Mucosa of descending colon (tissue), 3 donors: ENCODE measurements at regions not wholly inside any gene's neighbourhood (a gene's known extent, or its start where the extent isn't known, plus 50 kb on each side); places are given as distances from the start of the nearest gene placed in this dataset.
"Not testable (repeated sequence)": the region's sequence is repeated elsewhere in the genome, so short reads cannot be mapped to it uniquely, and the experiment has no call there.

Source experiments
- ATAC-seq: fragments of 200-7000 bp; cut with Tn5 transposase; one replicate; pipeline ENCODE4 v1.9.1; 2020; ENCODE audit warnings: mild to moderate bottlenecking, moderate library complexity
- DNase-seq, 3 donors: peaks; one replicate each; pipeline ENCODE4 v3.0.0-alpha.2; 2020
- H3K36me3 ChIP-seq: fragments of 200-600 bp; one replicate; pipeline ENCODE4 v1.8.0; 2021; ENCODE audit warnings: low read depth, mild to moderate bottlenecking
- H3K4me1 ChIP-seq: fragments of 200-600 bp; one replicate; pipeline ENCODE4 v1.8.0; 2021; ENCODE audit warnings: low read depth, mild to moderate bottlenecking
- H3K4me3 ChIP-seq: fragments of 200-600 bp; one replicate; pipeline ENCODE4 v1.8.0; 2021; ENCODE audit warnings: mild to moderate bottlenecking
- H3K9me3 ChIP-seq: fragments of 200-600 bp; one replicate; pipeline ENCODE4 v1.8.0; 2021; ENCODE audit warnings: mild to moderate bottlenecking
- CTCF ChIP-seq: fragments of 200-600 bp; IDR thresholded peaks from one replicate; pipeline ENCODE4 v1.8.0; 2022; ENCODE audit warnings: antibody characterized with exemption, mild to moderate bottlenecking
- intact Hi-C, 2 donors: fragments of 100-400 bp; cut with DNase I in 1 of 2; cut with micrococcal nuclease in 1 of 2; formaldehyde crosslinking; loops; one replicate each; pipeline versions ENCODE4 v1.11.0 to v1.11.1; 2022; cut with DNase I, micrococcal nuclease
- donor health status: DM: no; HTN: no; CAD: no; lungs with moderate emphysema.
- donor health status: DM: no; HTN: no; CAD: no.
- donor health status: DM: no; HTN: yes; CAD: no.

DNA sequence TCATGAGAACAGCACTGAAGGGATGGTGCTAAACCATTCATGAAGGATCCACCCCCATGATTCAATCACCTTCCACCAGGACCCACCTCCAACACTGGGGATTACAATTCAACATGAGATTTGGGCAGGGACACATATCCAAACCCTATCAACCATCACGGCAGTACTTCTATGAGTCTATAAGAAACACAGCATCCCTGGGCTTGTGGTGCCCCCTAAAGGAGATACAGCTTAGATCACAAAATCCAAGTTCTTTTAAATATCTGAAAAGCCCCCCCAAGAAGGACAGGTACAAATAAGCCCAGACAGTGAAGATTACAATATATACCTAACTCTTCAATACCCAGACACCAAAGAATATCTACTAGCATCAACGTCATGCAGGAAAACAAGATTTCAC, 233.7 kb upstream of the ADRA1B start:
- H3K36me3 ChIP-seq = no peaks in the 10 kb centered on the region
- DNase-seq (no peak), ATAC-seq (no peak)
- no peaks in the 10 kb centered on the region for H3K4me1 ChIP-seq
- no peak for TF ChIP-seq CTCF
- H3K4me3 ChIP-seq = no peak overlapping the region
- intact Hi-C loops = no loop called here
- H3K9me3 ChIP-seq = peaks cover 3% of the 10 kb centered on the region

DNA sequence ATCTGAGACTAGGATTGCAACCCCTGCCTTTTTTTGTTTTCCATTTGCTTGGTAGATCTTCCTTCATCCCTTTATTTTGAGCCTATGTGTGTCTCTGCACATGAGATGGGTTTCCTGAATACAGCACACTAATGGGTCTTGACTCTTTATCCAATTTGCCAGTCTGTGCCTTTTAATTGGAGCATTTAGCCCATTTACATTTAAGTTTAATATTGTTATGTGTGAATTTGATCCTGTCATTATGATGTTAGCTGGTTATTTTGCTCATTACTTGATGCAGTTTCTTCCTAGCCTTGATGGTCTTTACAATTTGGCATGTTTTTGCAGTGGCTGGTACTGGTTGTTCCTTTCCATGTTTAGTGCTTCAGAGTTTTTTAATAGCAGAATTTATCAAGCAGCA, 228.4 kb upstream of the ADRA1B start:
- H3K4me1 ChIP-seq, H3K4me3 ChIP-seq, H3K36me3 ChIP-seq, H3K9me3 ChIP-seq, ATAC-seq, intact Hi-C loops, DNase-seq: not testable (repeated sequence)

DNA sequence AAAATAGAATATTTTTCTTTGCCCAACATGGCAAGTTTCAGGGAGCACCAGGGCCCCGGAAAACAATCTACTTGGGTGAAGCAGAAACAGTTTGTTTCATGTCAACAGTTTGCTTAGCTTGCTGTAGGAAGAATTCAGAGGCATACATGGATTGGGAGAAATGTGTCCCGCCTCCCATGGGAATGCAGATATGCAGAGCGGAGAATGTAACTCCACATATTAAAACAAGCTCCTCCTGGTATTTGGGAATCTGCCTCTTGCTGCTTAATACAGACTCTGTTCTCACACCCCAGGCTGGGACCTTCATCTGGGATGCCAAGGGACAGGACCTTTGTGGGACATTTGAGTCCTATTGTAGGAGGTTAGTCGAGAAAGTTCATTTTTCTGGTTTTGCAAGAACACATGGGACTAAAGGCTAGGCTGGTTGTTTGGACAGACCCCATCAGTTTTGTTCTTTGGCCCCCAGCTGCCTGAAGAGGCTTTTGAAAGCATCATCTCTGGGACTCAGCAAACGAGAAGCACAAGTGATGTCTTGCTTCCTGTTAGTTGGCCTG, 220.5 kb upstream of the ADRA1B start:
- intact Hi-C loops = no loop called here
- Histone ChIP-seq H3K4me3 (no peak overlapping the region), H3K4me1 (no peaks in the 10 kb centered on the region), H3K9me3 (no peaks in the 10 kb centered on the region), H3K36me3 (no peaks in the 10 kb centered on the region)
- TF ChIP-seq CTCF = no peak
- ATAC-seq (no peak), DNase-seq (no peak)

- no peak for ATAC-seq
Observed at GRCh38 chr5:159697530-159697929, 218.8 kb upstream of the ADRA1B start.

DNA sequence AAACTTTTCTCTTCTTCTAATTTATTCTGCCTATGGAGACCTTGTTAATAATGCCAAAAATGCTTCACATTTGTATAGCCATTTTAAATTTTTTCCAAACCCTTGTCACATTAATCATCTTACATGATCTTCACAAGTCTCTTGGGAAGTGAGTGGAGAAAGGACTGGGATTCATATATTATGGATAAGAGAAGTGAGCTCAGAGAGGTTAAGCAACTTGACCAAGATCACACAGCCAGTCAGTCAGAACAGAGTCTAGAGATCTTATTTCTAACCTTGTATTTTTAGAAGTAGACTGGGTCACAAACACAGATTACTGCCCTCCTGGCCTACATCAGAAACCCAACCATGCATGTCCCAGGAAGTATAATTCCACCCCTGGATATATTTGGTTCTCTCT, 218.0 kb upstream of the ADRA1B start:
- no peak for ATAC-seq
- no peak for DNase-seq

More at GRCh38 chr5:159697530-159697929, 218.8 kb upstream of the ADRA1B start:
- intact Hi-C loops = no loop called here
- Histone ChIP-seq H3K9me3 (no peaks in the 10 kb centered on the region), H3K4me3 (no peak overlapping the region), H3K4me1 (no peaks in the 10 kb centered on the region), H3K36me3 (no peaks in the 10 kb centered on the region)
- no peak for TF ChIP-seq CTCF
- DNase-seq = no peak

DNA sequence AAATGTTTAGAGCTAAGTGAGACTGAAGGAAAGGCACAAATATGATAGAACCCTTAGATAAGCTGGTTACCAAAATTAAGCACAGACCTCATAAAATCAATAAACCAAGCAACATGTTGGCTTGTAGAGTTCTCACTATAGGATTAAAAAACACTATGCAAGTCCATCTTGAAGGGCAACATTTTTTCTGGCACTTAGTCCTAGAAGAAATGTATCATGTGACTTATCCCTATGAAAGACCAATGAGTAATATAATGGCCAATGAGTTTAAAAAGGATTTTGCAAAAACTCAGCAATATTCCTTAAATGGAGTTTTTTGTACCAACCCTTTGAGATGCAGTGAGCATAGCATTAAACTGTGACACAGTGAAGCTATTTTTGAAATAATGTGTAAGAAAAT, 216.3 kb upstream of the ADRA1B start:
- intact Hi-C loops = no loop called here
- ATAC-seq (no peak), DNase-seq (no peak)
- H3K4me3 ChIP-seq = no peak overlapping the region
- H3K9me3 ChIP-seq = no peaks in the 10 kb centered on the region
- TF ChIP-seq CTCF = no peak
- H3K4me1 ChIP-seq = no peaks in the 10 kb centered on the region
- H3K36me3 ChIP-seq = no peaks in the 10 kb centered on the region

More for the DNA sequence above, 218.0 kb upstream of the ADRA1B start:
- no peaks in the 10 kb centered on the region for H3K36me3 ChIP-seq
- intact Hi-C loops = no loop called here
- no peaks in the 10 kb centered on the region for H3K9me3 ChIP-seq
- H3K4me1 ChIP-seq = no peaks in the 10 kb centered on the region
- no peak for TF ChIP-seq CTCF
- H3K4me3 ChIP-seq = no peak overlapping the region
